Testis (tissue), 2 donors: ENCODE measurements at regions not wholly inside any gene's neighbourhood (a gene's known extent, or its start where the extent isn't known, plus 50 kb on each side); places are given as distances from the start of the nearest gene placed in this dataset.

Experiments
- DNase-seq: peaks from one replicate; pipeline ENCODE4 v3.0.0-alpha.2; 2019
- H3K27ac ChIP-seq, 2 donors: fragments of 200-600 bp; sonication (generic); one replicate each; pipeline ENCODE4 v1.5.1; 2019
- H3K27me3 ChIP-seq: fragments of 200-600 bp; sonication (generic); one replicate; pipeline ENCODE4 v1.5.1; 2019
- H3K36me3 ChIP-seq: fragments of 200-600 bp; sonication (generic); one replicate; pipeline ENCODE4 v1.5.1; 2017; ENCODE audit warnings: low read depth; ENCODE audit errors: missing control alignments
- H3K4me1 ChIP-seq: fragments of 200-600 bp; sonication (generic); one replicate; pipeline ENCODE4 v1.5.1; 2019
- H3K4me3 ChIP-seq, 2 donors: fragments of 200-600 bp; sonication (generic); one replicate each; pipeline ENCODE4 v1.5.1; 2017 to 2019
- H3K9me3 ChIP-seq: fragments of 200-600 bp; sonication (generic); one replicate; pipeline ENCODE4 v1.5.1; 2017
- CTCF ChIP-seq, 3 experiments: fragments of 450-650 bp in 2 of 3; fragments of 200-600 bp in 1 of 3; sonication (generic) in 1 of 3; IDR thresholded peaks; one replicate each; pipeline ENCODE4 v1.5.1; 2016 to 2019; ENCODE audit warnings: antibody characterized with exemption in 3 of 3, mild to moderate bottlenecking in 2 of 3, moderate library complexity in 1 of 3
- POLR2A ChIP-seq: fragments of 450-650 bp; IDR thresholded peaks from one replicate; pipeline ENCODE4 v1.6.1; 2017; ENCODE audit warnings: antibody characterized with exemption, mild to moderate bottlenecking, moderate library complexity
- WGBS, 2 donors: methylation state at CpG; one replicate each; pipeline ENCODE4 v1.1.5; 2018; 5-methylcytosine and 5-hydroxymethylcytosine counted together
- intact Hi-C: fragments of 100-400 bp; cut with DNase I; formaldehyde crosslinking; loops from one replicate; pipeline ENCODE4 v1.15.1; 2023; ENCODE audit warnings: low total_unique reads

GRCh38 chr7:67590649-67591048 lies 594.0 kb downstream of the TYW1 start:
- H3K4me3 ChIP-seq = no peak overlapping the region
- no peaks in the 10 kb centered on the region for H3K36me3 ChIP-seq
- H3K9me3 ChIP-seq = no peaks in the 10 kb centered on the region
- 80 to 90% methylated on average over 3 of the region's 3 CpGs for WGBS, 2 donors
- H3K27me3 ChIP-seq = no peaks in the 10 kb centered on the region
- no peak for DNase-seq
- TF ChIP-seq CTCF (IDR thresholded peaks at IDR 0.05) = no peak
- no peak for TF ChIP-seq POLR2A
- no peak overlapping the region for H3K27ac ChIP-seq
- H3K4me1 ChIP-seq = no peaks in the 10 kb centered on the region
- intact Hi-C loops = no loop called here

- H3K9me3 ChIP-seq = no peaks in the 10 kb centered on the region
Measured at GRCh38 chr7:67593794-67594193, 597.2 kb downstream of the TYW1 start.

GRCh38 chr7:67595431-67596180 lies 599.0 kb downstream of the TYW1 start:
- Histone ChIP-seq H3K27me3 (no peaks in the 10 kb centered on the region), H3K4me3 (no peak overlapping the region), H3K36me3 (no peaks in the 10 kb centered on the region), H3K27ac (no peak overlapping the region), H3K4me1 (no peaks in the 10 kb centered on the region), H3K9me3 (no peaks in the 10 kb centered on the region)
- intact Hi-C loops = no loop called here
- no peak for DNase-seq
- TF ChIP-seq POLR2A (no peak), CTCF (IDR thresholded peaks at IDR 0.05) (no peak)
- 85 to 92% methylated on average over 15 of the region's 15 CpGs for WGBS, 2 donors

More at GRCh38 chr7:67593794-67594193, 597.2 kb downstream of the TYW1 start:
- no peaks in the 10 kb centered on the region for H3K36me3 ChIP-seq
- DNase-seq = no peak
- no peak for TF ChIP-seq CTCF (IDR thresholded peaks at IDR 0.05)
- no peak for TF ChIP-seq POLR2A
- intact Hi-C loops = no loop called here
- 47 to 55% methylated on average over 6 of the region's 6 CpGs for WGBS, 2 donors
- no peak overlapping the region for H3K27ac ChIP-seq
- no peaks in the 10 kb centered on the region for H3K4me1 ChIP-seq
- H3K4me3 ChIP-seq = no peak overlapping the region
- H3K27me3 ChIP-seq = no peaks in the 10 kb centered on the region

GRCh38 chr7:67597161-67597560 lies 600.5 kb downstream of the TYW1 start:
- Histone ChIP-seq H3K27ac (no peak overlapping the region), H3K4me3 (no peak overlapping the region), H3K36me3 (no peaks in the 10 kb centered on the region), H3K27me3 (no peaks in the 10 kb centered on the region), H3K4me1 (no peaks in the 10 kb centered on the region), H3K9me3 (no peaks in the 10 kb centered on the region)
- TF ChIP-seq CTCF (IDR thresholded peaks at IDR 0.05) (no peak), POLR2A (no peak)
- WGBS, 2 donors = 88 to 95% methylated on average over 3 of the region's 3 CpGs
- intact Hi-C loops = no loop called here
- DNase-seq = no peak

GRCh38 chr7:67598469-67598868 lies 601.8 kb downstream of the TYW1 start:
- TF ChIP-seq POLR2A (no peak), CTCF (IDR thresholded peaks at IDR 0.05) (no peak)
- H3K4me1 ChIP-seq = no peaks in the 10 kb centered on the region
- no peak for DNase-seq
- no peaks in the 10 kb centered on the region for H3K9me3 ChIP-seq
- no peak overlapping the region for H3K27ac ChIP-seq
- H3K36me3 ChIP-seq = no peaks in the 10 kb centered on the region
- no peak overlapping the region for H3K4me3 ChIP-seq
- intact Hi-C loops = no loop called here
- H3K27me3 ChIP-seq = no peaks in the 10 kb centered on the region
